ENCODE measurements at regions not wholly inside any gene's neighbourhood (a gene's known extent, or its start where the extent isn't known, plus 50 kb on each side); places are given as distances from the start of the nearest gene placed in this dataset.

DNA sequence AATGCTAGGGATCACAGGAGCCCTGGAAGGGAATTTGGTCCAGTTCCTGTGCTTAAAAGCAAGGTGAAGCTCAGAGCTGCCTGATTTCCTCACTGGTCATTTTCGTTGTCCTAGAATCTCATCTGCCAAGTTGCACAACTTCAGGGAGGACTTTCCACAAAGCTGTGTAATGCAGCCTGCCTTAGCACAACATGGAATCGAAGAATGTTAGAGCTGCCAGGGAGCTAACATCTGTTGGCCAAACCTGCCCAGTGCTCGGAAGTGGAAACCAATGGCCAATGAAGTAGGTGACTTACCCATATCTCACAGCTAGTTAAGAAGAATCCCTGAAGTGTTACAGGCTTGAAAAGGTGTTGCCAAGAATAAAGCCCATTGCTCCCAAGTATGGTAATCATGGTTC lies 79.9 kb upstream of the SSTR1 start:
- no TSS peak for BruUV-seq (replicated peaks)
- Histone ChIP-seq H3K36me3 (ENCODE audit: control insufficient read depth in 2 of 2, extremely low read depth in 1 of 2, insufficient read depth in 2 of 2, low read length in 2 of 2) (no peaks in the 10 kb centered on the region), H3K79me2 (ENCODE audit: control insufficient read depth, insufficient read depth, low read length) (no peaks in the 10 kb centered on the region), H4K20me1 (replicated peaks; ENCODE audit: control insufficient read depth, extremely low read depth, insufficient read depth, low read length) (no peaks in the 10 kb centered on the region), H3K9me1 (replicated peaks; ENCODE audit: control insufficient read depth, extremely low read depth, insufficient read depth, low read length) (no peaks in the 10 kb centered on the region), H3K9ac (replicated peaks; ENCODE audit: extremely low read depth, insufficient read depth, low read length) (no peak overlapping the region), H3K27me3 (ENCODE audit: control insufficient read depth in 2 of 2, insufficient read depth in 2 of 2, low read length in 2 of 2) (no peaks in the 10 kb centered on the region), H3K4me1 (ENCODE audit: control insufficient read depth, extremely low read depth, insufficient read depth, low read length) (no peaks in the 10 kb centered on the region), H2AFZ (ENCODE audit: low read depth, low read length) (no peak overlapping the region), H3K4me3 (replicated peaks in 1 of 3; ENCODE audit: insufficient read depth in 1 of 3, low read depth in 1 of 3, low read length in 3 of 3) (no peak overlapping the region), H3K9me3 (replicated peaks; ENCODE audit: control insufficient read depth, insufficient read depth, low read length) (no peaks in the 10 kb centered on the region), H3K27ac (ENCODE audit: insufficient read depth, low read depth, low read length) (no peak overlapping the region), H3K4me2 (ENCODE audit: insufficient read depth, low read length) (no peak overlapping the region)
- dilution Hi-C loops (cut with MboI; ENCODE audit: extremely low pct_ligation_motif_present, low sequenced_read_pairs) (no loop called here), intact Hi-C loops (cut with micrococcal nuclease) (no loop called here)
- FAIRE-seq (no peak), DNase-seq (ENCODE audit: low read depth, low spot score) (no peak)
- ChIA-PET POLR2A (no interaction called here), CTCF (no interaction called here)
- TF ChIP-seq EZH2 (IDR thresholded peaks at IDR 0.05; ENCODE audit: borderline replicate concordance, low read depth, low read length, severe bottlenecking) (no peak), JUN (IDR thresholded peaks at IDR 0.05; ENCODE audit: borderline replicate concordance, insufficient read depth, insufficient read length, low read depth) (no peak), FOS (IDR thresholded peaks at IDR 0.05; ENCODE audit: borderline replicate concordance, insufficient read depth, low read length) (no peak), GATA2 (IDR thresholded peaks at IDR 0.05; ENCODE audit: insufficient read depth, insufficient read length, low read depth, low read length) (no peak), POLR2A (IDR thresholded peaks at IDR 0.05; ENCODE audit: low read depth, low read length) (no peak), MYC (IDR thresholded peaks at IDR 0.05; ENCODE audit: low read depth, low read length) (no peak), POLR2AphosphoS5 (IDR thresholded peaks at IDR 0.05; ENCODE audit: insufficient read depth, low read depth, low read length) (no peak)
- TF ChIP-seq, protein P1, sequence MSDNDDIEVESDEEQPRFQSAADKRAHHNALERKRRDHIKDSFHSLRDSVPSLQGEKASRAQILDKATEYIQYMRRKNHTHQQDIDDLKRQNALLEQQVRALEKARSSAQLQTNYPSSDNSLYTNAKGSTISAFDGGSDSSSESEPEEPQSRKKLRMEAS (IDR thresholded peaks at IDR 0.05; ENCODE audit: insufficient read depth, insufficient read length): no peak
- TF ChIP-seq, protein P2, sequence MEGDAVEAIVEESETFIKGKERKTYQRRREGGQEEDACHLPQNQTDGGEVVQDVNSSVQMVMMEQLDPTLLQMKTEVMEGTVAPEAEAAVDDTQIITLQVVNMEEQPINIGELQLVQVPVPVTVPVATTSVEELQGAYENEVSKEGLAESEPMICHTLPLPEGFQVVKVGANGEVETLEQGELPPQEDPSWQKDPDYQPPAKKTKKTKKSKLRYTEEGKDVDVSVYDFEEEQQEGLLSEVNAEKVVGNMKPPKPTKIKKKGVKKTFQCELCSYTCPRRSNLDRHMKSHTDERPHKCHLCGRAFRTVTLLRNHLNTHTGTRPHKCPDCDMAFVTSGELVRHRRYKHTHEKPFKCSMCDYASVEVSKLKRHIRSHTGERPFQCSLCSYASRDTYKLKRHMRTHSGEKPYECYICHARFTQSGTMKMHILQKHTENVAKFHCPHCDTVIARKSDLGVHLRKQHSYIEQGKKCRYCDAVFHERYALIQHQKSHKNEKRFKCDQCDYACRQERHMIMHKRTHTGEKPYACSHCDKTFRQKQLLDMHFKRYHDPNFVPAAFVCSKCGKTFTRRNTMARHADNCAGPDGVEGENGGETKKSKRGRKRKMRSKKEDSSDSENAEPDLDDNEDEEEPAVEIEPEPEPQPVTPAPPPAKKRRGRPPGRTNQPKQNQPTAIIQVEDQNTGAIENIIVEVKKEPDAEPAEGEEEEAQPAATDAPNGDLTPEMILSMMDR (IDR thresholded peaks at IDR 0.05; ENCODE audit: extremely low read depth in 1 of 2, insufficient read depth in 1 of 2, low read depth in 1 of 2, low read length in 2 of 2): no peak
